B cell (primary cell): ENCODE measurements at regions not wholly inside any gene's neighbourhood (a gene's known extent, or its start where the extent isn't known, plus 50 kb on each side); places are given as distances from the start of the nearest gene placed in this dataset.

ENCODE experiments used
- ATAC-seq: fragments of 200-7000 bp; cut with Tn5 transposase; one replicate; pipeline ENCODE4 v1.10.0; 2021; ENCODE audit warnings: low read depth, mild to moderate bottlenecking, moderate number of reproducible peaks, moderate library complexity
- CTCF ChIA-PET: fragments of 350-600 bp; sonication (Branson Sonifier 250); formaldehyde crosslinking; loops from one replicate; lab custom pipeline; 2021; ENCODE audit warnings: antibody characterized with exemption, inconsistent platforms; lab: Charles Lee
- POLR2A ChIA-PET: fragments of 350-600 bp; sonication (Branson Sonifier 250); formaldehyde crosslinking; loops from one replicate; lab custom pipeline; 2021; ENCODE audit warnings: antibody characterized with exemption; lab: Charles Lee
- DNase-seq: peaks from one replicate; pipeline ENCODE4 v3.0.0; 2013
- H2AFZ ChIP-seq: 2 replicates; pipeline ENCODE4 v1.6.1; 2012; ENCODE audit warnings: mild to moderate bottlenecking, low read depth, low read length; ENCODE audit not compliant: insufficient read depth, poor library complexity, severe bottlenecking
- H3K27ac ChIP-seq, 2 donors: 1 replicate in 1 of 2; 2 replicates in 1 of 2; pipeline ENCODE4 v1.5.1; 2012 to 2013; ENCODE audit warnings: low read length in 2 of 2, mild to moderate bottlenecking in 2 of 2, moderate library complexity in 1 of 2
- H3K27me3 ChIP-seq, 4 experiments: fragments of 200-600 bp in 1 of 4; sonication (generic) in 1 of 4; replicated peaks in 1 of 4; 1 replicate in 2 of 4; 2 replicates in 2 of 4; pipeline versions ENCODE4 v1.6.1 to v1.7.0; 2013 to 2016; ENCODE audit warnings: low read length in 3 of 4, mild to moderate bottlenecking in 2 of 4, mixed read lengths in 1 of 4, moderate library complexity in 1 of 4; ENCODE audit not compliant: insufficient read depth in 4 of 4, control insufficient read depth in 3 of 4; ENCODE audit errors: control extremely low read depth in 1 of 4
- H3K36me3 ChIP-seq, 2 experiments: replicated peaks in 1 of 2; 1 replicate in 1 of 2; 2 replicates in 1 of 2; pipeline versions ENCODE4 v1.6.1 to v1.7.1; 2013; ENCODE audit warnings: low read length in 1 of 2; ENCODE audit not compliant: insufficient read depth in 2 of 2, control insufficient read depth in 1 of 2; ENCODE audit errors: control extremely low read depth in 1 of 2, extremely low read depth in 1 of 2
- H3K4me1 ChIP-seq, 2 donors: fragments of 200-600 bp in 1 of 2; sonication (generic) in 1 of 2; 1 replicate in 1 of 2; 2 replicates in 1 of 2; pipeline versions ENCODE4 v1.5.1 to v1.6.1; 2013 to 2017; ENCODE audit warnings: low read length in 2 of 2; ENCODE audit not compliant: control insufficient read depth in 2 of 2, insufficient read depth in 2 of 2
- H3K4me2 ChIP-seq: replicated peaks from 2 replicates; pipeline ENCODE3; 2012; ENCODE audit warnings: mild to moderate bottlenecking, low read depth, low read length; ENCODE audit not compliant: poor library complexity, severe bottlenecking
- H3K4me3 ChIP-seq, 5 experiments: fragments of 200-600 bp in 1 of 5; sonication (generic) in 1 of 5; 1 replicate in 3 of 5; 2 replicates in 2 of 5; pipeline versions ENCODE4 v1.5.1 to v1.7.0; 2011 to 2016; ENCODE audit warnings: low read length in 4 of 5, mild to moderate bottlenecking in 4 of 5, low read depth in 2 of 5, control low read depth in 1 of 5, moderate library complexity in 1 of 5; ENCODE audit not compliant: insufficient read depth in 1 of 5; ENCODE audit errors: control extremely low read depth in 1 of 5, extremely low read depth in 1 of 5
- H3K79me2 ChIP-seq: fragments of 200-600 bp; sonication (generic); one replicate; pipeline ENCODE4 v1.6.0; 2016; ENCODE audit warnings: low read length; ENCODE audit not compliant: control insufficient read depth, insufficient read depth
- H3K9ac ChIP-seq: fragments of 200-600 bp; sonication (generic); 2 replicates; pipeline ENCODE4 v1.6.1; 2017; ENCODE audit warnings: mild to moderate bottlenecking, low read length, moderate library complexity
- H3K9me3 ChIP-seq, 3 donors: one replicate each; pipeline versions ENCODE4 v1.6.1 to v1.7.1; 2013; ENCODE audit warnings: low read length in 2 of 3; ENCODE audit not compliant: control insufficient read depth in 2 of 3, insufficient read depth in 1 of 3; ENCODE audit errors: control extremely low read depth in 1 of 3
- H4K20me1 ChIP-seq: 2 replicates; pipeline ENCODE4 v1.6.0; 2012; ENCODE audit warnings: mild to moderate bottlenecking, low read length; ENCODE audit not compliant: insufficient read depth, control insufficient read depth, poor library complexity, severe bottlenecking
- H3K27ac Mint-ChIP-seq: one replicate; pipeline ENCODE4 v1.8.0; 2021; ENCODE audit warnings: mixed read lengths
- H3K27me3 Mint-ChIP-seq: one replicate; pipeline ENCODE4 v1.8.0; 2021; ENCODE audit warnings: mixed read lengths
- H3K4me1 Mint-ChIP-seq: one replicate; pipeline ENCODE4 v1.8.0; 2021; ENCODE audit warnings: mixed read lengths
- H3K4me3 Mint-ChIP-seq: one replicate; pipeline ENCODE4 v1.8.0; 2021; ENCODE audit warnings: mixed read lengths
- H3K9me3 Mint-ChIP-seq: one replicate; pipeline ENCODE4 v1.8.0; 2022; ENCODE audit warnings: mixed read lengths; ENCODE audit not compliant: insufficient read depth
- CTCF ChIP-seq: fragments of 200-600 bp; IDR thresholded peaks from one replicate; pipeline ENCODE4 v1.8.0; 2022; ENCODE audit warnings: antibody characterized with exemption, mild to moderate bottlenecking
- EZH2 ChIP-seq: IDR thresholded peaks from 2 replicates; pipeline ENCODE4 v1.6.1; 2012; ENCODE audit warnings: borderline replicate concordance, low read depth, mild to moderate bottlenecking, moderate library complexity, low read length; ENCODE audit not compliant: insufficient read depth, poor library complexity, severe bottlenecking
- WGBS: methylation state at CpG from one replicate; pipeline ENCODE4 v1.1.5; 2013; ENCODE audit warnings: missing lambda C conversion rate; ENCODE audit not compliant: insufficient coverage; 5-methylcytosine and 5-hydroxymethylcytosine counted together
- intact Hi-C: fragments of 100-400 bp; cut with micrococcal nuclease; formaldehyde crosslinking; loops from one replicate; pipeline ENCODE4 v1.10.0; 2022

DNA sequence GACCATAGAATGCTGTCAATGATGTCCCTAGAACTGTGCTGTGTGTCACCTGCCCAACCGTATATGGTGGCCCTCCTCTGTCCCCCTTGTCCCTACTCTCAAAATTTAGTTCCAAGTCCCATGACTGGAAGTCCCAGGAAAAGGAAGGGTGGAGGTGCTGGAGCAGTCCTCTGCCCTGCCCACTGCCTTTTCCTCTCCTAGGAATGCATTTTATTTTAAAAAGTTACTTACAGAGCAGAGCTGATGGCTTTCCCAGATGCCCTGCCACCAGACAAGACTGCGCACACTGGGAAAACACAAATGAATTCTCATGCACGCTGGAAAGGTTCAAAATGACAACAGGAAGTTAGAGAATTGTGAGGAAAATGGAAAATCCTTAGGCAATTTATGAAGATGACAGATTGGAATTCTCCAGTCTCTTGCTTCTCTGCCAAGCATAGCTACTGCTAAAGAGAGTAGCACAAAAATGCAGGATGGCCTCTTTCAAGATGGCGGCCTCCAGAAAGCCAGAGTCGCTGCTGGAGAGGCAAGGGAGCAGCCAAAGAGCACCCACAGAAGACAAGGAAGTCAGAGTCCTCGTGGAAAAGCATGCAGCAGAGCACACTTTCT lies 117.1 kb upstream of the TSC22D1 start:
- H3K9ac ChIP-seq, result no peak overlapping the region
- POLR2A ChIA-PET, result no interaction called here
- no peak overlapping the region for H3K4me3 ChIP-seq
- no peak overlapping the region for H3K27ac Mint-ChIP-seq
- H3K9me3 Mint-ChIP-seq, result no peaks in the 10 kb centered on the region
- H4K20me1 ChIP-seq, result no peaks in the 10 kb centered on the region
- no peaks in the 10 kb centered on the region for H3K36me3 ChIP-seq
- H3K79me2 ChIP-seq, result no peaks in the 10 kb centered on the region
- peaks cover 0 to 3% (median 0%) of the 10 kb centered on the region in 4 experiments for H3K27me3 ChIP-seq
- no peaks in the 10 kb centered on the region for H3K9me3 ChIP-seq
- no peak for TF ChIP-seq CTCF
- no peak for TF ChIP-seq EZH2
- no peak overlapping the region for H3K27ac ChIP-seq
- intact Hi-C loops, result no loop called here
- peaks cover 2% of the 10 kb centered on the region for H3K27me3 Mint-ChIP-seq
- H2AFZ ChIP-seq, result no peak overlapping the region
- ATAC-seq, result no peak
- DNase-seq, result no peak
- H3K4me2 ChIP-seq, result no peak overlapping the region
- no peaks in the 10 kb centered on the region for H3K4me1 Mint-ChIP-seq
- H3K4me3 Mint-ChIP-seq, result no peak overlapping the region
- CTCF ChIA-PET, result no interaction called here
- H3K4me1 ChIP-seq, result no peaks in the 10 kb centered on the region
- WGBS, result 88% methylated on average over 5 of the region's 6 CpGs

- intact Hi-C loops, result no loop called here
- Histone ChIP-seq H4K20me1 (no peaks in the 10 kb centered on the region), H3K79me2 (no peaks in the 10 kb centered on the region), H3K4me3 (no peak overlapping the region), H3K4me2 (no peak overlapping the region), H3K27me3 (peaks cover 0 to 3% (median 0%) of the 10 kb centered on the region in 4 experiments), H3K9me3 (no peaks in the 10 kb centered on the region), H3K36me3 (no peaks in the 10 kb centered on the region), H3K4me1 (no peaks in the 10 kb centered on the region), H3K27ac (no peak overlapping the region), H3K9ac (no peak overlapping the region), H2AFZ (no peak overlapping the region)
- Mint-ChIP-seq H3K27me3 (peaks cover 4% of the 10 kb centered on the region), H3K4me1 (no peaks in the 10 kb centered on the region), H3K4me3 (no peak overlapping the region), H3K9me3 (no peaks in the 10 kb centered on the region), H3K27ac (no peak overlapping the region)
- TF ChIP-seq EZH2 (no peak), CTCF (no peak)
- DNase-seq, result no peak
- WGBS, result 89% methylated on average over 2 of the region's 2 CpGs
- POLR2A ChIA-PET, result no interaction called here
- CTCF ChIA-PET, result no interaction called here
- ATAC-seq, result no peak
Measured at GRCh38 chr13:44692173-44692713, 116.1 kb upstream of the TSC22D1 start.
